GM18508 (cell line): ENCODE measurements at regions not wholly inside any gene's neighbourhood (a gene's known extent, or its start where the extent isn't known, plus 50 kb on each side); places are given as distances from the start of the nearest gene placed in this dataset.

Experiments used
- ATAC-seq: cut with Tn5 transposase; IDR thresholded peaks from one replicate; pipeline ENCODE4 v1.9.1; 2021; ENCODE audit warnings: moderate number of reproducible peaks; ENCODE audit not compliant: insufficient read depth, unreplicated experiment

GRCh38 chr18:34458410-34458977, 233.8 kb upstream of the NOL4 start:
- no peak for ATAC-seq

GRCh38 chr18:34461266-34461665, 236.6 kb upstream of the NOL4 start:
- ATAC-seq, result no peak

GRCh38 chr18:34467058-34467457, 242.3 kb upstream of the NOL4 start:
- peak; percentile 63 for ATAC-seq

- no peak for ATAC-seq
Observed at GRCh38 chr18:34480162-34480700, 229.9 kb upstream of the DTNA start.

GRCh38 chr18:34482204-34482603, 227.9 kb upstream of the DTNA start:
- ATAC-seq, result no peak

GRCh38 chr18:34483198-34483597, 226.9 kb upstream of the DTNA start:
- ATAC-seq, result no peak

- no peak for ATAC-seq
Observed at GRCh38 chr18:34491719-34492118, 218.4 kb upstream of the DTNA start.

GRCh38 chr18:34492652-34493051, 217.4 kb upstream of the DTNA start:
- no peak for ATAC-seq

- peak; percentile 75 for ATAC-seq
Observed at GRCh38 chr18:34493099-34493544, 217.0 kb upstream of the DTNA start.

GRCh38 chr18:34493566-34494358, 216.3 kb upstream of the DTNA start:
- peak; percentile 13 for ATAC-seq

GRCh38 chr18:34494359-34494696, 215.8 kb upstream of the DTNA start:
- no peak for ATAC-seq

GRCh38 chr18:34495506-34495905, 214.6 kb upstream of the DTNA start:
- no peak for ATAC-seq

GRCh38 chr18:34501553-34501952, 208.5 kb upstream of the DTNA start:
- ATAC-seq, result no peak

- no peak for ATAC-seq
Observed at GRCh38 chr18:34506198-34506597, 203.9 kb upstream of the DTNA start.

GRCh38 chr18:34509163-34509562, 200.9 kb upstream of the DTNA start:
- ATAC-seq, result no peak

- ATAC-seq, result no peak
Observed at GRCh38 chr18:34509879-34510586, 200.1 kb upstream of the DTNA start.

GRCh38 chr18:34510926-34511325, 199.2 kb upstream of the DTNA start:
- no peak for ATAC-seq

GRCh38 chr18:34511435-34511834, 198.7 kb upstream of the DTNA start:
- no peak for ATAC-seq

GRCh38 chr18:34511879-34512278, 198.2 kb upstream of the DTNA start:
- ATAC-seq, result no peak

GRCh38 chr18:34514238-34514637, 195.9 kb upstream of the DTNA start:
- ATAC-seq, result no peak

GRCh38 chr18:34514957-34515356, 195.1 kb upstream of the DTNA start:
- ATAC-seq, result no peak
